ENCODE measurements at regions not wholly inside any gene's neighbourhood (a gene's known extent, or its start where the extent isn't known, plus 50 kb on each side); places are given as distances from the start of the nearest gene placed in this dataset.

DNA sequence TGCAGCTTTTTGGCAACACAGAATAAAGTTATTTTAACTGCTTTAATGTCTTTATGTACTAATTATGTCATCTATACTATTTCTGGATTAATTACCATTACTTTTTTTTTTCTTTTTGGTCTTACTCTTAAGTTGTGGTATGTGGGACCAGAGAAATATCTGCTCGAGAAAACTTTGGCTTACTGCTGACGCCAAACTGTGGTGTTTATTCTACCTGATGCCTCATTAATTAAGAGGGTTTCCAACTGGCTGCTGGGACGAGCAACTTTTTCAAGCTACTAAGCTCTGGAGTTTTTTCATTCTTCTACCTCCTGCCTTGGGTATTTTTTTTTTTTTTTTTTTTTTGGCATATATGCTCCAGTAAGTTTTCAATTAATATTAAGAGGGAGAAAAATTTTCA is 1257.5 kb downstream of the FSCB start:
- Mint-ChIP-seq H3K9me3 (peaks cover 29% of the 10 kb centered on the region), H3K36me3 (ENCODE audit: low read depth) (no peaks in the 10 kb centered on the region), H3K4me3 (no peak overlapping the region), H3K27ac (no peak overlapping the region), H3K27me3 (ENCODE audit: insufficient read depth) (no peaks in the 10 kb centered on the region), H3K4me1 (ENCODE audit: low read depth) (no peaks in the 10 kb centered on the region)
- DNase-seq: no peak
- TF ChIP-seq, protein P1, sequence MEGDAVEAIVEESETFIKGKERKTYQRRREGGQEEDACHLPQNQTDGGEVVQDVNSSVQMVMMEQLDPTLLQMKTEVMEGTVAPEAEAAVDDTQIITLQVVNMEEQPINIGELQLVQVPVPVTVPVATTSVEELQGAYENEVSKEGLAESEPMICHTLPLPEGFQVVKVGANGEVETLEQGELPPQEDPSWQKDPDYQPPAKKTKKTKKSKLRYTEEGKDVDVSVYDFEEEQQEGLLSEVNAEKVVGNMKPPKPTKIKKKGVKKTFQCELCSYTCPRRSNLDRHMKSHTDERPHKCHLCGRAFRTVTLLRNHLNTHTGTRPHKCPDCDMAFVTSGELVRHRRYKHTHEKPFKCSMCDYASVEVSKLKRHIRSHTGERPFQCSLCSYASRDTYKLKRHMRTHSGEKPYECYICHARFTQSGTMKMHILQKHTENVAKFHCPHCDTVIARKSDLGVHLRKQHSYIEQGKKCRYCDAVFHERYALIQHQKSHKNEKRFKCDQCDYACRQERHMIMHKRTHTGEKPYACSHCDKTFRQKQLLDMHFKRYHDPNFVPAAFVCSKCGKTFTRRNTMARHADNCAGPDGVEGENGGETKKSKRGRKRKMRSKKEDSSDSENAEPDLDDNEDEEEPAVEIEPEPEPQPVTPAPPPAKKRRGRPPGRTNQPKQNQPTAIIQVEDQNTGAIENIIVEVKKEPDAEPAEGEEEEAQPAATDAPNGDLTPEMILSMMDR (IDR thresholded peaks at IDR 0.05): no peak

DNA sequence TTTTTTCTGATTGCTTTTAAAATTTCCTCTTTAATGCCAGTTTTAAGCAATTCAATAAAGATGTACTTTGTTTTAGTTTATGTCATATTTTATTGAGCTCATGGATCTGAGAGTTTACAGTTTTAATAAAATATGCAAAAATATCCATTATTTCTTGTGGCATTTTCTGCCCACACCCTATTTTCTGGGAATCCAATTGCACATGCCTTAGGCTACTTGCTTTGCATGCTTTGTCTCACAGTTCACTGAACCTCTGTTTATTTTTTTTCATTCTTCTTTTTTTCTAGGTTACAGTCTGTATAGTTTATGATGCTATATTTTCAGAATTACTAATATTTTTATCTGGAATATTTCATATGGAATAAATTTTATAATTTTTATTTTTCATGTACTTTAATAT is 1258.0 kb downstream of the FSCB start:
- Mint-ChIP-seq H3K4me1 (ENCODE audit: low read depth) (no peaks in the 10 kb centered on the region), H3K27me3 (ENCODE audit: insufficient read depth) (no peaks in the 10 kb centered on the region), H3K9me3 (peaks cover 27% of the 10 kb centered on the region), H3K27ac (no peak overlapping the region), H3K4me3 (no peak overlapping the region), H3K36me3 (ENCODE audit: low read depth) (no peaks in the 10 kb centered on the region)
- TF ChIP-seq, protein P1 (IDR thresholded peaks at IDR 0.05): no peak
- no peak for DNase-seq

DNA sequence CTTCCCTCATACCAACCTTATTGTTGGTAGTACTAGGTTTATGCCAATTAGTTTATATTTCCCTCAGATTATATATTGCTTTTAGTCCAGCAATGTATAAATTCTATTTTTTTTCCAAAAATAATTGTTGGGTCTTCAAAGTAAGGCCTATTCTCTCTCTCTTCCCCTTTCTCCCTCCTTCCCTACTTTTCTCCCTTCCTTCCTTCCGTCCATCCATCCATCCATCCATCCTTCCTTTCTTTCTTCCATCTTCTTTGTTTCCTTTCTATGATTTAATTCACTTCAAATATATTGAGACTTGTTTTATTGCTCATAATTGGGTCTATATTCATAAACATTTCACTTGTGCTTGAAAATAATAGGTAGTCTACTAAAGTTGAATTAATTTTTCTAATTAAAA is 1259.2 kb downstream of the FSCB start:
- TF ChIP-seq, protein P1 (IDR thresholded peaks at IDR 0.05): no peak
- Mint-ChIP-seq H3K36me3 (ENCODE audit: low read depth) (no peaks in the 10 kb centered on the region), H3K27me3 (ENCODE audit: insufficient read depth) (no peaks in the 10 kb centered on the region), H3K9me3 (peaks cover 29% of the 10 kb centered on the region), H3K4me1 (ENCODE audit: low read depth) (no peaks in the 10 kb centered on the region), H3K27ac (no peak overlapping the region), H3K4me3 (no peak overlapping the region)
- DNase-seq: no peak

DNA sequence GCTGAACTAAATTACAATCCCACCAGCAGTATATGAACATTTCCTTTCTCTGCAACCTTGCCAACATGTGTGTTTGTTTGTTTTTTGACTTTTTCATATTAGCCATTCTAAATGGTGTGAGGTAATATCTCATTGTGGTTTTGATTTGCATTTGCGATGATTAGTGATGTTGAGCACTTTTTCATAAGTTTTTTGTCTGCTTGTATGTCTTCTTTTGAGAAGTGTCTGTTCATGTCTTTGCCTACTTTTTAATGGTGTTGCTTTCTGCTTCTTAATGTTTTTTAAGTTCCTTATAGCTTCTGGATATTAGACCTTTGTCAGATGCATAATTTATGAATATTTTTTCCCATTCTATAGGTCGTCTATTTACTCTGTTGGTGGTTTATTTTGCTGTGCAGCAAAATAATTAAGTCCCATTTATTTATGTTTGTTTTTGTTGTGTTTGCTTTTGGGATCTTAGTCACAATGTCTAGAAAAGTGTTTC is 1262.9 kb downstream of the FSCB start:
- Mint-ChIP-seq H3K4me3 (no peak overlapping the region), H3K9me3 (peaks cover 42% of the 10 kb centered on the region), H3K36me3 (ENCODE audit: low read depth) (no peaks in the 10 kb centered on the region), H3K27ac (no peak overlapping the region), H3K27me3 (ENCODE audit: insufficient read depth) (no peaks in the 10 kb centered on the region), H3K4me1 (ENCODE audit: low read depth) (no peaks in the 10 kb centered on the region)
- DNase-seq: no peak
- TF ChIP-seq, protein P1 (IDR thresholded peaks at IDR 0.05): no peak

- H3K27me3 Mint-ChIP-seq (ENCODE audit: insufficient read depth): no peaks in the 10 kb centered on the region
- H3K36me3 Mint-ChIP-seq (ENCODE audit: low read depth): no peaks in the 10 kb centered on the region
- TF ChIP-seq, protein P1 (IDR thresholded peaks at IDR 0.05): no peak
- no peak for DNase-seq
- H3K9me3 Mint-ChIP-seq: peaks cover 36% of the 10 kb centered on the region
- H3K27ac Mint-ChIP-seq: no peak overlapping the region
- no peaks in the 10 kb centered on the region for H3K4me1 Mint-ChIP-seq (ENCODE audit: low read depth)
- no peak overlapping the region for H3K4me3 Mint-ChIP-seq
These were observed 1263.9 kb downstream of the FSCB start for GRCh38 chr14:43243168-43243567.

DNA sequence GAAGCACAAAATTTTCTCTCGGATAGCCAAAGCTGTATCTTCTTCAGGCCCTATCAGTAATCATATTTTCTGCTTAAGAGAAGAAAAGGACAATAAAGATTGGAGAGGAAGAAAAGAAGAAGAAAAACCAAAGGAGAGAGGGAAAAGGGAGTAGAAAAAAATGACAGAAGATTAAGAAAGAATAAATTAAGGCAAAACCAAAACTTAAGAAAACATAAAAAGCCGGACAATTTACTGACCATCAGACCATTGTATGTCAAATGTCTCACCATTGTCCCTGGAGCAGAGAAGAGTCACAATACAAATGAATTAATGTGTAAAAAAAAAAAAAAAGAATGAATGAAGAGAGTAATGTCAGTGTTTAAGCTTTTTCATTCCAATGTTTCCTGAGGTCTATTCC is 1274.8 kb downstream of the FSCB start:
- no peak for DNase-seq
- Mint-ChIP-seq H3K27me3 (ENCODE audit: insufficient read depth) (no peaks in the 10 kb centered on the region), H3K4me1 (ENCODE audit: low read depth) (no peaks in the 10 kb centered on the region), H3K36me3 (ENCODE audit: low read depth) (peaks cover 5% of the 10 kb centered on the region; the same call in 1 of the 2 replicates), H3K9me3 (peaks cover 34% of the 10 kb centered on the region), H3K4me3 (no peak overlapping the region), H3K27ac (no peak overlapping the region)
- TF ChIP-seq, protein P1 (IDR thresholded peaks at IDR 0.05): no peak

Data from HFFc6 (cell line).